ENCODE measurements at regions not wholly inside any gene's neighbourhood (a gene's known extent, or its start where the extent isn't known, plus 50 kb on each side); places are given as distances from the start of the nearest gene placed in this dataset.
"Not testable (repeated sequence)": the region's sequence is repeated elsewhere in the genome, so short reads cannot be mapped to it uniquely, and the experiment has no call there.

DNA sequence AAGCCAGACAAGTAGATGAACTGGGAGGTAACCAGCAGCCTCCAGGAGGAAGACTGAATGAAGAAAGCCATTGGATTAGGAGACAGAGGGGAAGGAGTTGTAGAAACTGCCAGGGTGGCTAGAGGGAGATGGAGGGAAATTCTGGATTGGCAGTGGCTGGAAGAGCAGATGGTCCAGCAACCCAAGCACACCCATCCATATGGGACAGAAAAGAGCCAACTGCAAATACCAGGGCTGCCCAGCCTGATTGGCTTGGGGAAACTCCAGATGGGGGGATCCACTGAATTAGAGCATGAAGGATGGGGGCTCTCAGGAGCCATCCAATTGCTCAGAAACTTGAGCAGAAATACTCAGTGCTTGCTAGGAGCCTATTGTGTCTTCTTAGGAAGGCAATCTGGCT is 173.5 kb upstream of the EPB41L3 start:
- DNase-seq = no peak

GRCh38 chr18:5710676-5711075 is 166.9 kb upstream of the EPB41L3 start:
- no peak for DNase-seq

DNA sequence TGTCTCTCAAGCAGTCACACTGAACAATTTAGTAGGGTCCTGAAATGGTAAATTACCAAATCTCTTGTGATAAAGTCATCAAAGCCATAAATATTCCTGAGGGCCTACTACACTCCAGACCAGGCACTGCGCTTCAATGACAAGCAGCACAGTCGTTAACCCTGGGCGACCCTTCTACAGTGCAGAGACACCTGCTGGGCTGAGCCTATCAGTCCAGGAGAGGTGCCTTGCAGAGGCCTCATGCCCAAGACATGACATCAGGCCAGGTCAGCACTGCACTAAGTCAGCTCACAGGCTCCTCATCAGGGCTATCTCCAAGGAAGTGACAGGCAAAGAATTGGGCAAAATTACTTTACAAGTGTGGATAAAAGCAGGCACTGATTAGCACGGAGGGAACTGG is 166.4 kb upstream of the EPB41L3 start:
- no peak for DNase-seq

DNA sequence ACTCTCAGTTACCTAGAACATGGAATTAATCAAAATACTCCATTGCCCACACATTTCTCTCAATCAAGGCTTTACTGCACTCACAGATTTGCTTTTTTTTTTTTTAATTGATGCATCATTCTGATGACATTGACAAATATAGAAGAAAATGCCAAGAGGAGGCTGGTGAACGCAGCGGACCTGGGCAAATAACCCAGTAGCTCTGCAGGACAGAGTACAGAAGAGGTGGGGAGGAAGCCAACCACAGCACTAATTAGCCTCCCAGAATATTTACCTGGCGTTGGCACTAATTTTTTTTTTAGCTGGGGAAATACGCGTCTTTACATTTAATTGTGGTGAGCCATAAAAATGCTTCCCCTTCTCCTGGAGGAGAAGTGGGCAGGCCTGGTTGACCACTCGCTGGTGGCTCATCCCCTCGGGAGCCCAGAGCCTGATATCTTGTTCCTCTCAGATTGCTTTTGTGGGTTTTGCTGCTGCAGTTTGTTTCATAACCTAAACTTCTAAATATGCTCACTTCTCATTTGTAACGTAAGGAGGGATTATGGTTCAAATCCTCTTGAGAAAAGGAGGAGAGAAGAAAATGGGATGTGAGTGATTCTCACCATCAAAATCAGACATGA is 165.8 kb upstream of the EPB41L3 start:
- no peak for DNase-seq

DNA sequence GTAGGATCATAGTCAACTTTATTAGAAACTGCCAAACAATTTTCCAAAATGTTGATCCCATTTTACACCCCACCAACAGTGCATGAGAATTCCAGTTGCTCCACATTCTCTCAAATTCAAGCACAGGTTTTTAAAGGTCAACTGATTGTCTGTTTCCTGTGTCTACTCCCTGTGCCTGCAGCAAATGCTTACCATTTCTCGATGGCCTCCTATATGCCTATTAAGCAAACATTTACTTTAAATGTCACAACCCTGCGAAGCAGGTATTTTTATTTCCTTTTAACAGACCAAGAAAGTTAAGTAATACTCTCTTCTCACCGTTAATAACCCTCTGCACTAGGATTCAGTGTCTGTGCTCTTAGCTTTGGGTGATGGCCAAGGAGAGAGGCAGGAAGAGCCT is 163.8 kb upstream of the EPB41L3 start:
- no peak for DNase-seq

GRCh38 chr18:5705393-5705792 is 161.6 kb upstream of the EPB41L3 start:
- no peak for DNase-seq

GRCh38 chr18:5704847-5705246 is 161.1 kb upstream of the EPB41L3 start:
- no peak for DNase-seq

DNA sequence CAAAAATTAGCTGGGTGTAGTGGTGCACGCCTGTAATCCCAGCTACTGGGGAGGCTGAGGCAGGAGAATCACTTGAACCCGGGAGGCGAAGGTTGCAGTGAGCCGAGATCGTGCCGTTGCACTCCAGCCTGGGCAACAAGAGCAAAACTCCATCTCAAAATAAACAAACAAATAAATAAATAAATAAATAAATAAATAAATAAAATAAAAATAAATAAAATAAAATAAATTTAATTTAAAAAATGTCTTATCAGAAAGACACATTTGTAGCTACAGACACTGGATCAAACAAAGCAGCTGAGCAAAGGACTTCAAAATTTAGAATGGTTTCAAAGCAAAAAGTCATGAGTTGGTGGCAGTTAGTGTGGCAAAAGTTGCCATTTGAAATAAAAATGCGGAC is 158.2 kb upstream of the EPB41L3 start:
- DNase-seq = not testable (repeated sequence)

- DNase-seq = no peak
These were observed 150.0 kb upstream of the EPB41L3 start for GRCh38 chr18:5693699-5694294.

DNA sequence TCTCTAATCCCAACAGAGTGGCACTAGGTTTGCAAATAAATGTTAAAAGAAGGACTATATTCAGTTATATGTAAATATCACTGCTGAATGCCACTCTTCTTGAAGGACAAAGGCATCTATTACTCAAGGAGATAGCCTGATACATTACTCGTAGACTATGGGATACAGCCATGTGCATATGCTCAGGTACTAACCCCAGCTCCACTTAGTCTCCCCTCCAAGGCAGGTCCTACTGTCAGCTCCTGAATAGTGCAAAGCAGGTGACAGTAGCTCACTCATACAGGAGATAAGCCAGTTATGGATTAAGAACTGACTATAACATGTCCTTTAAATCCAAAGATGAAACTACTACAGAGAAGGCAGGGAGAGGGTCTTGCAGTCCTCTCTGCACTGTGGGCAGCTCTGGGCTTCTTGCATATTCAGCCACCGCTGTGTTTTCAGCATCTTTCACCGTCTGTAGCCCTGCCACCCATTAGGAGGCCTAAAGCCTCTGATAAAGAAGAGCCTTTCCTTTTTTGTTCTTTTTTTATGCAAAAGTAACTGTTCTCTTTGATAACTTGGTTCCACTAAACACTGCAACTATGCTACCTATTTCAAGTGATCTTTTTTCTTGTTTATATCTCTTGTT is 135.1 kb upstream of the EPB41L3 start:
- no peak for DNase-seq

DNA sequence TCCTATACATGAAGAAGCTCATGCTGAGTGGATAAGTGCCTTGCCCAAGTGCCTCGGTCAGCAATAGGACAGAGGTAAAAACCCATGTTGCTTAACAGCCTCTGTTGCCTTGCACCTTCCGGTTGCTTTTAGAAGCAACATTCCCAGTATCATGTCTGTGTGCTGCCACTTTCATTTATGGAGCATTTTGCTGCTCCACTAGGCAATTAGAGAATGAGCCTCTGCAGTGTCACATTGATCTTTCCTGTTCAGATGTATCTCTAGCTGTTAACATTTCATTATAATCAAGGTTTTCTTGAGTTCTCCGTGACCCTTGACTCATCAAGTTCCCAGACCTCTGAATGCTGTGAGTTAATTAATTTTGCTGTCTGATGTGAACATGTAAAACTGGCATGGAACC is 134.5 kb upstream of the EPB41L3 start:
- no peak for DNase-seq

DNA sequence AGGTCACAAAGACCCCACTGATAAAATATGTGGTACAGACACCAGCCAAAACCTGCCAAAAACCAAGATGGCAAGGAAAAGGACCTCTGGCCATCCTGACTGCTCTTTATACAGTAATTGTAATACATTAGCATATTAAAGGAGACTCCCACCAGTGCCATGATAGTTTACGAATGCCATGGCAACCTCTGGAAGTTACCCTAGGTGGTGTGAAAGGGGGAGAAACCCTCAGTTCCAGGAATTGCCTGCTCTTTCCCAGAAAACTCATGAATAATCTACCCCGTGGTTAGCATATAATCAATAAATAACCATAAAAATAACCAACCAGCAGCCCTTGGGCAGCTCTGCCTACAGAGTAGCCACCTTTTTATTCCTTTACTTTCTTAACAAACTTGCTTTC is 129.8 kb upstream of the EPB41L3 start:
- no peak for DNase-seq

DNA sequence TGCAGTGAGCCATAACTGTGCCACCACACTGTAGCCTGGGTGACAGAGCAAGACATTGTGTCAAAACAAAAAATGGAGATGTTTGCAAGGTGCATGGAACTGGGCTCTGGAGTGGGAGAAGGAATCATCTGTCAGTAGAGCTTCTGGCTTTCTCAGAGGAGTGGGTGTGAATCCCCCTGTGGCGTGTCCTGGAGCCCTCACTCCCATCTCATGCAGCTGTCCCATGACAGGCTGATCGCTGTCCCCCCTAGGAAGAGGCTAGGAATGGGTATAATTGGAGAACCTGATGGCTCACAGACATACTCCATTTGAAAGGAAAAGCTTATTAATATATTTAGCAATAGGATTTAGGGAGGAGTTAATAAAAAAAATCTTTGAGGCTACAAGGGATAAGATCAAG is 125.8 kb upstream of the EPB41L3 start:
- DNase-seq = no peak

DNA sequence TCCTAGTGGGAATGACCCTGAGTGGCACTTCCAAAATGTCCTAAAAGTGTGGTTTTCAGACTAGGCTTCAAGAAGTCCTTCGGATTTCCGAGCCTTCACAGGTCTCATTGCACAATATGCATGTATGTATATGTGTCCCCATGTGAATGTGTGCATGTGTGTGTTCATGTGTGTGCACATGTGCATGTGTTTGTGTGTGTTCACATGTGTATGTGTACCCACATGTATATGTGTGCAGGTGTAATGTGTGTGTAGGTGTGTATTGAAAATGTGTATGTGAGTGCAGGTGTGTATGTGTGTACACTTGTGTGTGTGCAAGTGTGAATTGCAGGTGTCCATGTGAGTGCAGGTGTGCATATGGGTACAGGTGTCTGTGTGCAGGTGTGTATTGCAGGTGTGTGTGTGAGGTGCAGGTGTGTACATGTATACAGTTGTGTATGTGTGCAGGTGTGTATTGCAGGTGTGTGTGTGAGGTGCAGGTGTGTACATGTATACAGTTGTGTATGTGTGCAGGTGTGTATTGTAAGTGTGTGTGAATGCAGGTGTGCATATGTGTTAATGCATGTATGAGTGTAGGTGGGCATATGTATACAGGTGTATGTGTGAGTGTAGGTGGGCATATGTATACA is 124.4 kb upstream of the EPB41L3 start:
- no peak for DNase-seq

DNA sequence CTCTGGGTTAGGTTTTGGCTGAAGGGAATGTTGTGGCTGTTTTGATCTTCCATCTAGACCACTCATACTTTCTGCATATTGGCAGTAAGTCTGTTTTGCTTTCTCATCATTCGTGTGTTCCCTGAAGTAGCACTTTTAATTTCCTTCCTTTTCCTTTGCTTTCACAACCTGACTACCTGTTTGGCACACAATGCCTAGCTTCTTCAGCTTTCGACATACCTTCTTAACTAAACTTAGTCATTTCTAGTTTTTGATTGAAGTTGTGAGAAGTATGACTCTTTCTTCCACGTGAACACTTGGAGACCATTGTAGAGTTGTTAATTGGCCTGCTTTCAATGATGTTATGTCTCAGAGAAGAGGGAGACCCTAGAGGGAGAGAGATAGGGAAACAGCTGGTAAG is 123.6 kb upstream of the EPB41L3 start:
- no peak for DNase-seq

- no peak for DNase-seq
These were observed 118.8 kb upstream of the EPB41L3 start for GRCh38 chr18:5662586-5663090.

DNA sequence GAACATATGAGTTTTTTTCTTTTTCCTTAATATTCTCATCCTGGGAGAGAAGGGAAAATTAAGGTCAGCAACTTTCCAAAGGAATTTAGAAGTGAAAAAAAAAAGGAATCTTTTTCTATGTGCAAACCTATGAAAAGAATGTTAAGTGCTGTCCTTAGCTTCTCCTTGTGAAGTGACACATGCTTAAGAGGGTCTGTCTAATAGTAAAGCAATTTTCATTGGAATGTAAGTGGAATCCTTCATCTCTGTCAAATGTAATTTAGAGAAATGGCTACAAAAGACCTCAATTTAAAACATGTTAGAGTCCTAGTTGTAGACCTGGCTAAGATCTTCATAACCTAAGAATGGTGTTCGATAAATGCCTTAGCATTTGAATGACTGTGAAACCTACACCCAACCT is 117.4 kb upstream of the EPB41L3 start:
- no peak for DNase-seq

DNA sequence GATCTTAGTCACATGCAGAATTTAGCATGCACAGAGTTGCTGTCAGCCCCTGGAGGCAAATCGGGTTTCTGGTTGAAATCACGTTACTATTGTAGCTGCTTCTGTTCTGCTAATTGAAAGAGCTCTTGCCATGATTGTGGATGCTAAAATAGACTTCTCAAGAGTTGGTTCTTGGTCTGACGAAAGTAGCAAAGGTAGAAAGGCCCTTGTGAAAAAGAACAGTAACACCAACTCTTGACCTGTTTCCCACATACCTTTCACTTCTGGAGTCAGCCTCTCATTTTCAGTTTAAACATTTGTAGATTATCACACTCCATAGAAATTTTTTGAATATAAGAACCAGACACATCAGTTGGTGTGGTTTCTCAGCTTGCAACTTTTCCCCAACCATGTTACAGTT is 110.0 kb upstream of the EPB41L3 start:
- no peak for DNase-seq

- no peak for DNase-seq
These were observed 107.9 kb upstream of the EPB41L3 start for GRCh38 chr18:5651736-5652135.

- no peak for DNase-seq
These were observed 105.6 kb upstream of the EPB41L3 start for GRCh38 chr18:5649439-5649838.

DNA sequence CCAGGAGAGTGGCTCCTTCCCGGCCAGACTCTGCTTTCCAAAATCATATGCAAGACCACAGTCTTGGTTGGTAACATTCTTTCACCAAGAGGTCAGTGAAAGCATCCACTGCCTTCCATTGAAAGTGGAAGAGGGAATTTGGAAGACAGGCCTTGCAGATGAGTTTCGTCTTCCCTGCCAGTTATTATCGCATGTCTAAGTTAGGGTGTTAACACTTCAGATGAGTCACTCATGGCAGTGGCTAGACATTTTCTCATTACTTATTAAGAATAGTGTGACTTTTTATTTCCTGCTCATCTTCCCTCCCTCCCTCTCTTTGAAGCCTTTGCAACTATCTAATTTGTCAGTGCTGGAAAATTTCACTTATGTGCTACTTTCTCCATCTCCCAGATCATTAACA is 102.9 kb upstream of the EPB41L3 start:
- no peak for DNase-seq

DNA sequence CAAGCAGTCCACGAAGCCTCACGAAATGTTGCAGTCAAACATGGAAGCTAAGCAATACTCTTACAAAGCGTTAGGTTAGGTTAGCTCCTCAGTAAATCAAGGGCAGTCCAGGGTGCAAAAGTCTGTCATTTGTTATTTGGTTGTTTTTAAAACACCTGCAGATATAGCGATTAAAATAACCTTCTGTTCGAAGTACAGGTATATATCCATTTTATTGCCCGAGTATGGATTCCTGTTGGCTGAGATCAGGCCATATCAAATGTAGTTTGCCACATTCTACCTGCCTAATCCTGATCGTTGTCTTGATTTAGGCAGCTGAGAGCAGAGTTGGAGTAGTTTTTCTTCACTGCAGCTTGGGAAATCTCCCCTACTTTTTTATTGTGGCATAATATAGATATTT is 99.5 kb upstream of the EPB41L3 start:
- no peak for DNase-seq

- DNase-seq = no peak
These were observed 97.1 kb upstream of the EPB41L3 start for GRCh38 chr18:5640939-5641338.

GRCh38 chr18:5639131-5639530 is 95.3 kb upstream of the EPB41L3 start:
- no peak for DNase-seq
